ENCODE measurements at regions not wholly inside any gene's neighbourhood (a gene's known extent, or its start where the extent isn't known, plus 50 kb on each side); places are given as distances from the start of the nearest gene placed in this dataset.

DNA sequence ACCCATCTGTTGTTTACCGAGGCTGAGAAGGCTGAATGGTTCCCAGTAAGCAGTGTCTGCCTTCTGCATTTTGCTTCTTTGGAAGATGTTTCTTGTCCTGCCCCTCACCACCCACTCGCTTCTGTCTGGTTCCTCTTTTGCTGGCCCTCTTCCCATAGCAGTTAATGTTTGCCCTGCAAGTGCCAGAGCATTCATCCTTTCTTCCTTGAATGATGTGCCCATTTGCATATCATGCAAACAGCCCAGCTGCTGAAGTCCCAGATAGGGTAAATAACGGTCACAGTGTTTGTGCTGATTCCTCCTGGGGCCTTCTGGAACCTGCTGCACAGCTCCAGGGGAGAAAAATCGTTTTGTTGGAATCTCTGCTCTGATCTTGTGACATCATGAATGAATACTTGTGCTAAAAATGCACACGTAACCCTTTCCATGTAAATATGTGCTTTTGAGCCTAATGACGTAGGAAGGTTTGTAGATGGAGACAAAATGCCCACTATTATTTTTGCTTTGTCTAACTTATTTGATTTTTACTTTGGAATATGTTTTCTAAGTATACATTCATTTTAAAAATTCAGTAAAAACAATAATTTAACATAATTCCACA, 381.0 kb downstream of the SOX2 start:
- TF ChIP-seq, protein P1, sequence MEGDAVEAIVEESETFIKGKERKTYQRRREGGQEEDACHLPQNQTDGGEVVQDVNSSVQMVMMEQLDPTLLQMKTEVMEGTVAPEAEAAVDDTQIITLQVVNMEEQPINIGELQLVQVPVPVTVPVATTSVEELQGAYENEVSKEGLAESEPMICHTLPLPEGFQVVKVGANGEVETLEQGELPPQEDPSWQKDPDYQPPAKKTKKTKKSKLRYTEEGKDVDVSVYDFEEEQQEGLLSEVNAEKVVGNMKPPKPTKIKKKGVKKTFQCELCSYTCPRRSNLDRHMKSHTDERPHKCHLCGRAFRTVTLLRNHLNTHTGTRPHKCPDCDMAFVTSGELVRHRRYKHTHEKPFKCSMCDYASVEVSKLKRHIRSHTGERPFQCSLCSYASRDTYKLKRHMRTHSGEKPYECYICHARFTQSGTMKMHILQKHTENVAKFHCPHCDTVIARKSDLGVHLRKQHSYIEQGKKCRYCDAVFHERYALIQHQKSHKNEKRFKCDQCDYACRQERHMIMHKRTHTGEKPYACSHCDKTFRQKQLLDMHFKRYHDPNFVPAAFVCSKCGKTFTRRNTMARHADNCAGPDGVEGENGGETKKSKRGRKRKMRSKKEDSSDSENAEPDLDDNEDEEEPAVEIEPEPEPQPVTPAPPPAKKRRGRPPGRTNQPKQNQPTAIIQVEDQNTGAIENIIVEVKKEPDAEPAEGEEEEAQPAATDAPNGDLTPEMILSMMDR (IDR thresholded peaks at IDR 0.05; ENCODE audit: borderline replicate concordance, extremely low read depth, insufficient read depth): no peak
- no peaks in the 10 kb centered on the region for H3K27me3 ChIP-seq (ENCODE audit: control insufficient read depth, insufficient read depth, low read length)
- FAIRE-seq: no peak
- intact Hi-C loops (cut with DNase I): no loop called here
- H3K36me3 ChIP-seq (ENCODE audit: control insufficient read depth in 2 of 3, insufficient read depth in 3 of 3, low read length in 3 of 3): no peaks in the 10 kb centered on the region
- no peaks in the 10 kb centered on the region for H3K9me3 ChIP-seq (ENCODE audit: control insufficient read depth in 2 of 3, insufficient read depth in 1 of 3, low read length in 3 of 3)
- no peak overlapping the region for H3K4me3 ChIP-seq (ENCODE audit: low read length in 3 of 3)
- DNase-seq: peak in 1 of 5 donors; percentile 1
- H3K4me1 ChIP-seq (ENCODE audit: control insufficient read depth in 2 of 3, insufficient read depth in 2 of 3, low read depth in 1 of 3, low read length in 3 of 3): no peaks in the 10 kb centered on the region
- H3K27ac ChIP-seq (ENCODE audit: low read depth in 2 of 2, low read length in 2 of 2): no peak overlapping the region
- H3K9ac ChIP-seq (ENCODE audit: low read length in 3 of 3): no peak overlapping the region

DNA sequence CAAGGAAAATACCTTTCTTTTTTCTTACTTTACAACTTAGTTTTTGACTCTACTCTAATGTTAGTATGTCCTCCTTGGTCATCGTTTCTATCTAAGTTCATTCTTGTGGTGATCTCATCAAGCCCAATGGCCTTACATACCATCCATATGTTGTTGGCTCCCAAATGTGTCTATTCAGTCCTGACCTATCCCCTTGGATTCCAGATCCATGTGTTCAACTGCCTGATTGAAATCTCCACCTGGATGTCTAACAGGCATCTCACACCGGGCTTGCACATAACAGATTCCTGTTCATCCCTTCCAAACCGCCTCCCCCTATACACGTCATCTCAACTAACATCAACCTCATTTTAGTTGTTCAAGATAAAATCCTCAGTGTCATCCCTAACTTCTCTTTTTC, 382.6 kb downstream of the SOX2 start:
- Histone ChIP-seq H3K9me3 (ENCODE audit: control insufficient read depth in 2 of 3, insufficient read depth in 1 of 3, low read length in 3 of 3) (no peaks in the 10 kb centered on the region), H3K27me3 (ENCODE audit: control insufficient read depth, insufficient read depth, low read length) (no peaks in the 10 kb centered on the region), H3K4me1 (ENCODE audit: control insufficient read depth in 2 of 3, insufficient read depth in 2 of 3, low read depth in 1 of 3, low read length in 3 of 3) (no peaks in the 10 kb centered on the region), H3K36me3 (ENCODE audit: control insufficient read depth in 2 of 3, insufficient read depth in 3 of 3, low read length in 3 of 3) (no peaks in the 10 kb centered on the region), H3K9ac (ENCODE audit: low read length in 3 of 3) (no peak overlapping the region), H3K4me3 (ENCODE audit: low read length in 3 of 3) (no peak overlapping the region), H3K27ac (ENCODE audit: low read depth in 2 of 2, low read length in 2 of 2) (no peak overlapping the region)
- intact Hi-C loops (cut with DNase I): no loop called here
- no peak for DNase-seq
- no peak for FAIRE-seq
- TF ChIP-seq, protein P1 (IDR thresholded peaks at IDR 0.05; ENCODE audit: borderline replicate concordance, extremely low read depth, insufficient read depth): no peak

DNA sequence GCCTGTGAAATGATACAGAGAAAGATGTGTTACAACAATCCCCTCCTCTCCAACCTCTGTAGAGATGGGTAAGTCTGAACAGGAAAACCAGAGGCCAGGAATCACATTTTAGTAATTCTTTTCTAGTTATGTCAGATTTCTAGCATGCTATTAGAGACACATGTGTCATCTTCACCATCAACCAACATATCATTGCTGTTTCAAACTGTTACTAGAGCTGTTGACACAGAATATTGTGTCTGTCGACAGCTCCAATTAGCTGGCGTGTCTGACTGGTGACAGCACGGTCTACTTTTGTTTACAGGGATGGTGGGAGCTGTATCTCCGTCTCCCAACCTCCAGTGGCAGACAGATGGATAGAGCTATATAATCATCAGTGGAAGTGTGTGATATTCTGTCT, 393.2 kb downstream of the SOX2 start:
- H3K27me3 ChIP-seq (ENCODE audit: control insufficient read depth, insufficient read depth, low read length): no peaks in the 10 kb centered on the region
- intact Hi-C loops (cut with DNase I): no loop called here
- H3K4me3 ChIP-seq (ENCODE audit: low read length in 3 of 3): no peak overlapping the region
- DNase-seq (no peak), FAIRE-seq (no peak)
- no peak overlapping the region for H3K9ac ChIP-seq (ENCODE audit: low read length in 3 of 3)
- no peaks in the 10 kb centered on the region for H3K4me1 ChIP-seq (ENCODE audit: control insufficient read depth in 2 of 3, insufficient read depth in 2 of 3, low read depth in 1 of 3, low read length in 3 of 3)
- H3K27ac ChIP-seq (ENCODE audit: low read depth in 2 of 2, low read length in 2 of 2): no peak overlapping the region
- TF ChIP-seq, protein P1 (IDR thresholded peaks at IDR 0.05; ENCODE audit: borderline replicate concordance, extremely low read depth, insufficient read depth): no peak
- no peaks in the 10 kb centered on the region for H3K36me3 ChIP-seq (ENCODE audit: control insufficient read depth in 2 of 3, insufficient read depth in 3 of 3, low read length in 3 of 3)
- H3K9me3 ChIP-seq (ENCODE audit: control insufficient read depth in 2 of 3, insufficient read depth in 1 of 3, low read length in 3 of 3): peaks cover 0 to 6% (median 0%) of the 10 kb centered on the region in 3 donors

DNA sequence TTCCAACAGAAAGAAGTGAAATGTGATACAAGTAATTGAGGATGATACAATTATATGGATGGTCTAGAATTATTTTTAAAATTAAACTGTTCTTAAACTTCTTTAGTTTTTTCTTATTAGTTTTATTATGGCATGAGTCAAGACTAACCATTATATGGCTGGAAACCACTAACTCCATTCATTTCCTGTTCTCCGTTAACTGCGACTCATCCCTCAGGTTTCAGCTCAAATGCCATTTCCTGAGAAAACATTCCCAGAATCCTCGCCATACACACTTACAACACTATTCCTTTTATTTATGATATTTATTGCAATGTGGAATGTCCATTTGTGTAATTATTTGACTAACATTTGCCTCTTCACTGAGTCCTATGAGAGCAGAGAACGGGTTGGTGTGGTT, 394.1 kb downstream of the SOX2 start:
- TF ChIP-seq, protein P1 (IDR thresholded peaks at IDR 0.05; ENCODE audit: borderline replicate concordance, extremely low read depth, insufficient read depth): no peak
- DNase-seq (no peak), FAIRE-seq (no peak)
- Histone ChIP-seq H3K9me3 (ENCODE audit: control insufficient read depth in 2 of 3, insufficient read depth in 1 of 3, low read length in 3 of 3) (peaks cover 0 to 6% (median 0%) of the 10 kb centered on the region in 3 donors), H3K27ac (ENCODE audit: low read depth in 2 of 2, low read length in 2 of 2) (no peak overlapping the region), H3K4me1 (ENCODE audit: control insufficient read depth in 2 of 3, insufficient read depth in 2 of 3, low read depth in 1 of 3, low read length in 3 of 3) (no peaks in the 10 kb centered on the region), H3K27me3 (ENCODE audit: control insufficient read depth, insufficient read depth, low read length) (no peaks in the 10 kb centered on the region), H3K36me3 (ENCODE audit: control insufficient read depth in 2 of 3, insufficient read depth in 3 of 3, low read length in 3 of 3) (no peaks in the 10 kb centered on the region), H3K9ac (ENCODE audit: low read length in 3 of 3) (no peak overlapping the region), H3K4me3 (ENCODE audit: low read length in 3 of 3) (no peak overlapping the region)
- intact Hi-C loops (cut with DNase I): no loop called here

Data from kidney (tissue), 13 donors.